Lower leg skin (tissue), 3 donors: ENCODE measurements at regions not wholly inside any gene's neighbourhood (a gene's known extent, or its start where the extent isn't known, plus 50 kb on each side); places are given as distances from the start of the nearest gene placed in this dataset.

ENCODE experiments used
- POLR2A ChIP-seq, 2 donors: fragments of 450-650 bp; IDR thresholded peaks; one replicate each; pipeline ENCODE4 v1.6.1; 2016 to 2017; ENCODE audit warnings: antibody characterized with exemption in 2 of 2, mild to moderate bottlenecking in 1 of 2, moderate library complexity in 1 of 2
- TF ChIP-seq, protein P1 (sequence below), 3 donors: fragments of 450-650 bp; IDR thresholded peaks; one replicate each; pipeline ENCODE4 v1.5.1; 2016; ENCODE audit warnings: antibody characterized with exemption in 3 of 3, mild to moderate bottlenecking in 3 of 3, moderate library complexity in 2 of 3

DNA sequence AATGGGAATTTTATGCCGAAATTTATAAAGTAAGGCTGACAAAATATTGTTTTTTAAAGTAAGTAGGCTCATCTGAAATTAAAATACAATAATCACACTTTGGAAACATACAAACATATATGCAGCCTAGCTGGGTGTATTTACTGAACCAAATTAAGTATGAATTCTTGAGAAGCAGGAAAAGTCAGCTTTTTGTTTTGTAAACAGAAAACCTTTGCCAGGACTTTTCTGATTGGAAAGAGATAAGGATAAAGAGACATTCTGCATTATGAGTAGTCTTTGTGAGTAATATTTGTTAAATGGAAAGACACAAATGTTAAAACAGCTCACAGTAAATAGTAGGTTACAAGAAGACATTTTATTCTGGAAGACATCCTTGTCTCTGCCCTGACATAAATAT, 1380.8 kb downstream of the GRIK2 start:
- TF ChIP-seq, protein P1, sequence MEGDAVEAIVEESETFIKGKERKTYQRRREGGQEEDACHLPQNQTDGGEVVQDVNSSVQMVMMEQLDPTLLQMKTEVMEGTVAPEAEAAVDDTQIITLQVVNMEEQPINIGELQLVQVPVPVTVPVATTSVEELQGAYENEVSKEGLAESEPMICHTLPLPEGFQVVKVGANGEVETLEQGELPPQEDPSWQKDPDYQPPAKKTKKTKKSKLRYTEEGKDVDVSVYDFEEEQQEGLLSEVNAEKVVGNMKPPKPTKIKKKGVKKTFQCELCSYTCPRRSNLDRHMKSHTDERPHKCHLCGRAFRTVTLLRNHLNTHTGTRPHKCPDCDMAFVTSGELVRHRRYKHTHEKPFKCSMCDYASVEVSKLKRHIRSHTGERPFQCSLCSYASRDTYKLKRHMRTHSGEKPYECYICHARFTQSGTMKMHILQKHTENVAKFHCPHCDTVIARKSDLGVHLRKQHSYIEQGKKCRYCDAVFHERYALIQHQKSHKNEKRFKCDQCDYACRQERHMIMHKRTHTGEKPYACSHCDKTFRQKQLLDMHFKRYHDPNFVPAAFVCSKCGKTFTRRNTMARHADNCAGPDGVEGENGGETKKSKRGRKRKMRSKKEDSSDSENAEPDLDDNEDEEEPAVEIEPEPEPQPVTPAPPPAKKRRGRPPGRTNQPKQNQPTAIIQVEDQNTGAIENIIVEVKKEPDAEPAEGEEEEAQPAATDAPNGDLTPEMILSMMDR (IDR thresholded peaks at IDR 0.05) = no peak
- no peak for TF ChIP-seq POLR2A (IDR thresholded peaks at IDR 0.05)
